Loucy (cell line): ENCODE measurements at regions not wholly inside any gene's neighbourhood (a gene's known extent, or its start where the extent isn't known, plus 50 kb on each side); places are given as distances from the start of the nearest gene placed in this dataset.

Source experiments
- EZH2phosphoT487 ChIP-seq: fragments of 200-600 bp; IDR thresholded peaks from 2 replicates; pipeline ENCODE4 v1.6.1; 2018; ENCODE audit warnings: antibody characterized with exemption, mild to moderate bottlenecking, moderate library complexity, borderline replicate concordance
- TF ChIP-seq, protein P1 (sequence below): fragments of 200-600 bp; sonication (generic); conservative IDR thresholded peaks from 2 replicates; pipeline ENCODE4 v1.5.1; 2014; ENCODE audit warnings: mild to moderate bottlenecking, antibody characterized with exemption, low read length

DNA sequence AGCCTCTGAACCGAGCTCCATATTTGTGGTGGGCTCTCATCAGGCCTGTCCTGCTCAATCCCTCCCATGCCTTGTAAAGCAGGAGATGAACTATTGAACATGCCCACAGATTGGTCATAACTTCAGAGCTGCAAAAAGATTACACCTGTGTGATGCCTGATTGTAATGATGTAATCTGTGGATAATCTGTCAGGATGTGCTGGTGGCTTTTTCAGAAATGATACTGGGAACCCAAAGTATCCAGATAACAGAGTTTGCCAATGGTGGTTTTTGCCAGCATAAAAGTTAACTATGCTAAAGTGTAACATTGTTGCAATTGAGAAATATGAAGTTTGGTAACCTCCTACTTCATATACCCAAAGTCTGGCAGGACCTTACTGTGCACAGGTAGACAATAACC, 393.4 kb downstream of the RAPGEF2 start:
- TF ChIP-seq, protein P1, sequence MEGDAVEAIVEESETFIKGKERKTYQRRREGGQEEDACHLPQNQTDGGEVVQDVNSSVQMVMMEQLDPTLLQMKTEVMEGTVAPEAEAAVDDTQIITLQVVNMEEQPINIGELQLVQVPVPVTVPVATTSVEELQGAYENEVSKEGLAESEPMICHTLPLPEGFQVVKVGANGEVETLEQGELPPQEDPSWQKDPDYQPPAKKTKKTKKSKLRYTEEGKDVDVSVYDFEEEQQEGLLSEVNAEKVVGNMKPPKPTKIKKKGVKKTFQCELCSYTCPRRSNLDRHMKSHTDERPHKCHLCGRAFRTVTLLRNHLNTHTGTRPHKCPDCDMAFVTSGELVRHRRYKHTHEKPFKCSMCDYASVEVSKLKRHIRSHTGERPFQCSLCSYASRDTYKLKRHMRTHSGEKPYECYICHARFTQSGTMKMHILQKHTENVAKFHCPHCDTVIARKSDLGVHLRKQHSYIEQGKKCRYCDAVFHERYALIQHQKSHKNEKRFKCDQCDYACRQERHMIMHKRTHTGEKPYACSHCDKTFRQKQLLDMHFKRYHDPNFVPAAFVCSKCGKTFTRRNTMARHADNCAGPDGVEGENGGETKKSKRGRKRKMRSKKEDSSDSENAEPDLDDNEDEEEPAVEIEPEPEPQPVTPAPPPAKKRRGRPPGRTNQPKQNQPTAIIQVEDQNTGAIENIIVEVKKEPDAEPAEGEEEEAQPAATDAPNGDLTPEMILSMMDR = no peak
- TF ChIP-seq EZH2phosphoT487 = no peak
